ENCODE measurements at regions not wholly inside any gene's neighbourhood (a gene's known extent, or its start where the extent isn't known, plus 50 kb on each side); places are given as distances from the start of the nearest gene placed in this dataset.

DNA sequence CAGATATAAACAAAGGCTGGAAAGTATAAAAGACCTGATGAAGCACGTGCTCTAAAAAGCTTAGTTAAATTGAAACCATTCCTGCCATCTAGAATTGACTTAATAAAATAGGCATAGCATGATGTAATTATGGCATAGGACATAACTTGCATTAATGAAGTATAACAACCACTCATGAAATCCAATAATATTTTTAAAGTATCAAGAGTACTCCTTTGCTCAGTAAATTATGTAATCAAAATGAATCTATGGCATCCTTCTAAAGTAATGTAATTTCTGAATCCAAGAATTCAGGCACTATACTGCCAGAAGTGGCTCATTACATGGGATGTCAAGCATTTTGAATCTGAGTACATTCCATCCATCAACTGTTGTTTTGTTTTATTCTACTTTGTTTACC, 548.5 kb upstream of the NRP1 start:
- TF ChIP-seq, protein P1, sequence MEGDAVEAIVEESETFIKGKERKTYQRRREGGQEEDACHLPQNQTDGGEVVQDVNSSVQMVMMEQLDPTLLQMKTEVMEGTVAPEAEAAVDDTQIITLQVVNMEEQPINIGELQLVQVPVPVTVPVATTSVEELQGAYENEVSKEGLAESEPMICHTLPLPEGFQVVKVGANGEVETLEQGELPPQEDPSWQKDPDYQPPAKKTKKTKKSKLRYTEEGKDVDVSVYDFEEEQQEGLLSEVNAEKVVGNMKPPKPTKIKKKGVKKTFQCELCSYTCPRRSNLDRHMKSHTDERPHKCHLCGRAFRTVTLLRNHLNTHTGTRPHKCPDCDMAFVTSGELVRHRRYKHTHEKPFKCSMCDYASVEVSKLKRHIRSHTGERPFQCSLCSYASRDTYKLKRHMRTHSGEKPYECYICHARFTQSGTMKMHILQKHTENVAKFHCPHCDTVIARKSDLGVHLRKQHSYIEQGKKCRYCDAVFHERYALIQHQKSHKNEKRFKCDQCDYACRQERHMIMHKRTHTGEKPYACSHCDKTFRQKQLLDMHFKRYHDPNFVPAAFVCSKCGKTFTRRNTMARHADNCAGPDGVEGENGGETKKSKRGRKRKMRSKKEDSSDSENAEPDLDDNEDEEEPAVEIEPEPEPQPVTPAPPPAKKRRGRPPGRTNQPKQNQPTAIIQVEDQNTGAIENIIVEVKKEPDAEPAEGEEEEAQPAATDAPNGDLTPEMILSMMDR (conservative IDR thresholded peaks at IDR 0.05; ENCODE audit: low read length): no peak
- TF ChIP-seq EZH2phosphoT487 (IDR thresholded peaks at IDR 0.05; ENCODE audit: borderline replicate concordance): no peak
